ENCODE measurements at regions not wholly inside any gene's neighbourhood (a gene's known extent, or its start where the extent isn't known, plus 50 kb on each side); places are given as distances from the start of the nearest gene placed in this dataset.

- Histone ChIP-seq H3K18ac (ENCODE audit: low read depth, low read length) (no peak overlapping the region), H3K4me2 (ENCODE audit: low read depth, low read length) (no peak overlapping the region), H4K5ac (ENCODE audit: low read depth, low read length) (no peak overlapping the region), H3K79me1 (ENCODE audit: low read depth in 1 of 2, low read length in 2 of 2) (no peaks in the 10 kb centered on the region), H3K4me1 (ENCODE audit: control insufficient read depth, insufficient read depth, low read length) (no peaks in the 10 kb centered on the region), H4K8ac (ENCODE audit: low read depth in 2 of 2, low read length in 2 of 2) (no peak overlapping the region), H2AFZ (replicated peaks; ENCODE audit: low read length, poor library complexity) (no peak overlapping the region), H2BK15ac (ENCODE audit: low read depth, low read length) (no peak overlapping the region), H2AK5ac (ENCODE audit: low read depth, low read length) (no peak overlapping the region), H3K27ac (ENCODE audit: insufficient read depth, low read length) (no peak overlapping the region), H2BK120ac (ENCODE audit: low read depth, low read length) (no peak overlapping the region), H3K9ac (ENCODE audit: low read depth, low read length) (no peak overlapping the region), H2BK5ac (ENCODE audit: low read depth, low read length, poor library complexity, severe bottlenecking) (no peak overlapping the region), H2BK20ac (ENCODE audit: low read depth, low read length) (no peak overlapping the region), H3K4ac (ENCODE audit: low read depth, low read length) (no peak overlapping the region), H3K56ac (ENCODE audit: extremely low read depth, insufficient read depth, low read length) (no peak overlapping the region), H4K91ac (ENCODE audit: insufficient read depth, low read depth, low read length) (no peak overlapping the region), H3K27me3 (ENCODE audit: control insufficient read depth, insufficient read depth, low read length) (no peaks in the 10 kb centered on the region), H3K23ac (ENCODE audit: low read depth, low read length) (no peak overlapping the region), H3K9me3 (ENCODE audit: control insufficient read depth, insufficient read depth, low read length) (no peaks in the 10 kb centered on the region), H2AK9ac (replicated peaks; ENCODE audit: low read depth, low read length, poor library complexity) (no peak overlapping the region), H4K20me1 (ENCODE audit: insufficient read depth, low read length) (no peaks in the 10 kb centered on the region), H3K4me3 (ENCODE audit: insufficient read depth, low read depth, low read length) (no peak overlapping the region), H3K14ac (replicated peaks; ENCODE audit: low read depth, low read length) (no peak overlapping the region), H3K36me3 (ENCODE audit: control insufficient read depth, insufficient read depth, low read length) (no peaks in the 10 kb centered on the region), H3K9me1 (ENCODE audit: insufficient read depth, low read length) (no peaks in the 10 kb centered on the region)
- ChIA-PET CTCF (no interaction called here), POLR2A (ENCODE audit: unreplicated experiment) (no interaction called here)
- no CpG with 5 or more reads among the region's 1 CpG for WGBS, 2 experiments (ENCODE audit: extremely low coverage in 2 of 2, insufficient read length in 1 of 2)
- TF ChIP-seq RCOR1 (IDR thresholded peaks at IDR 0.05; ENCODE audit: insufficient replicate concordance, low read length): no peak
- TF ChIP-seq BHLHE40 (IDR thresholded peaks at IDR 0.05; ENCODE audit: low read depth, low read length): no peak
- no peak for TF ChIP-seq USF2 (IDR thresholded peaks at IDR 0.05; ENCODE audit: low read depth, low read length)
- TF ChIP-seq MAZ (IDR thresholded peaks at IDR 0.05; ENCODE audit: borderline replicate concordance, low read depth, low read length): no peak
- no peak for TF ChIP-seq MAFK (IDR thresholded peaks at IDR 0.05; ENCODE audit: low read depth, low read length)
- TF ChIP-seq CEBPB (IDR thresholded peaks at IDR 0.05; ENCODE audit: low read depth, low read length): no peak
- no peak for TF ChIP-seq NFE2L2 (IDR thresholded peaks at IDR 0.05; ENCODE audit: low read depth, low read length)
- TF ChIP-seq RFX5 (IDR thresholded peaks at IDR 0.05; ENCODE audit: low read depth, low read length): no peak
- TF ChIP-seq CTCF (conservative IDR thresholded peaks at IDR 0.05; ENCODE audit: low read depth, low read length): no peak
- no peak for TF ChIP-seq SMC3 (IDR thresholded peaks at IDR 0.05; ENCODE audit: low read depth, low read length)
- TF ChIP-seq FOS (IDR thresholded peaks at IDR 0.05; ENCODE audit: low read depth, low read length): no peak
- no peak for TF ChIP-seq CHD1 (IDR thresholded peaks at IDR 0.05; ENCODE audit: low read depth, low read length)
- TF ChIP-seq MXI1 (IDR thresholded peaks at IDR 0.05; ENCODE audit: borderline replicate concordance, low read depth, low read length): no peak
- TF ChIP-seq RAD21 (IDR thresholded peaks at IDR 0.05; ENCODE audit: low read length): no peak
- TF ChIP-seq ELK1 (IDR thresholded peaks at IDR 0.05; ENCODE audit: borderline replicate concordance, low read depth, low read length): no peak
- TF ChIP-seq POLR2A (IDR thresholded peaks at IDR 0.05; ENCODE audit: low read depth, low read length): no peak
- no TSS peak for BruUV-seq (replicated peaks)
- in situ Hi-C loops (cut with MboI; ENCODE audit: low sequenced_read_pairs): no loop called here
- ATAC-seq (ENCODE audit: low read depth) (no peak), DNase-seq (no peak)
- dilution Hi-C loops (cut with HindIII; ENCODE audit: low sequenced_read_pairs, unreplicated experiment): no loop called here
- intact Hi-C loops (cut with micrococcal nuclease): no loop called here
Measured at GRCh38 chr4:42750091-42750490, 93.2 kb upstream of the ATP8A1 start.

Data from IMR-90 (cell line).